GM21381 (cell line): ENCODE measurements at regions not wholly inside any gene's neighbourhood (a gene's known extent, or its start where the extent isn't known, plus 50 kb on each side); places are given as distances from the start of the nearest gene placed in this dataset.

Source experiments
- ATAC-seq: cut with Tn5 transposase; IDR thresholded peaks from one replicate; pipeline ENCODE4 v1.9.1; 2021; ENCODE audit warnings: mild to moderate bottlenecking, moderate library complexity; ENCODE audit not compliant: unreplicated experiment

- no peak for ATAC-seq
Observed at GRCh38 chr2:217329023-217329431, 469.2 kb upstream of the TNP1 start.

DNA sequence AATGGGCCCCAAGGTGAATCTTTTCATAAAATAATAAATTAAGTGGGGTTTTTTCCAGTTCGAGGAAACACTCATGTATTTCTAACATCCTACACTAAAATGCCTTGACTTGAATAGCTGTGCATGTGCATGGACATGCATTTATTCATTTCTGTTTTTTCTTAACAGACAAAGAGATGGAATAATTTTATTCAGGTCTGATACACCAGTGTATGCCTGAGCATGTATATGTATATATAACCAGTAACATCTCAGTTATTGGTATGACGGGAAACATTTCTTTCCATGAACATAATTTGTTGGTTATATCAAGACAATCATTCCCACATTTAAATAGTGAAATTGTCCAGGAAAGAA is 468.7 kb upstream of the TNP1 start:
- no peak for ATAC-seq

- ATAC-seq, result no peak
Observed at GRCh38 chr2:217327953-217328621, 468.2 kb upstream of the TNP1 start.

- no peak for ATAC-seq
Observed at GRCh38 chr2:217326238-217327022, 466.6 kb upstream of the TNP1 start.

GRCh38 chr2:217325816-217326215 is 466.0 kb upstream of the TNP1 start:
- no peak for ATAC-seq

DNA sequence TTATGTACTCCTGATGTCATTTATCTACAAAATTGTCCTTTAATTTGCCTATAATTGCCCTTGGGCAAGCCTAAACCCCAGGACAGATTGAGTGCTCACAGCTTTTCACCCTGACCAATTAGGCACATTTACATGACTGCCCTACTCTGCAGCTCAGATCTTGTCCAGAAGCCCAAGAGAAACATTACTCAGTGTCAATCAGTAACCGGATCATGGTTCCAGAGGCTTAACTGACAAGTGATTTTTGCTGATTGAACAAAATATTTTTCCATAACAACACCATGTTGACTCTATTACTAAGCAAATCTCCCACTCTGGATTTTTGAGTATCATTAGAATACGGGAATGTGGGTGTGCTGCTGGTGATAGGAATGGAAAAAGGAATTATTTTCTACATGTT is 465.4 kb upstream of the TNP1 start:
- no peak for ATAC-seq

DNA sequence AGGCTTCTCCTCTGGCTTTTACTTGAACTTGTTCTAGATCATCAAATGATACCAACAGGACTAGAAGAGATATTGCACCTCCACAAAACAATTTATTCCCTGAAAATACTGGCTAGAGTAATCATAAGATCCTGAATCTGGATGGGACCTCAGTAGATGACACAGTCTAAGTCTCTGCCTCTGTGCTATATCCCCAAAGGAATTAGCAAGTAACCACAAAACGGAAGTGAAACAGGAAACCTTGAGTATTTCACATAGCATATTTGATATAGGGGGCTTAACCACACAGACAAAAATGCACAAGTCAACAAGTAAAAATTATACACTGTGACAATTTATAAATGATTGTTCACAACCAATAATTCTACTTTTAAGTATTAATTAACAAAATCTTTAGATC is 456.9 kb upstream of the TNP1 start:
- peak; percentile 78 for ATAC-seq

- ATAC-seq, result no peak
Observed at GRCh38 chr2:217314021-217314460, 454.2 kb upstream of the TNP1 start.

- ATAC-seq, result no peak
Observed at GRCh38 chr2:217313386-217313785, 453.5 kb upstream of the TNP1 start.

DNA sequence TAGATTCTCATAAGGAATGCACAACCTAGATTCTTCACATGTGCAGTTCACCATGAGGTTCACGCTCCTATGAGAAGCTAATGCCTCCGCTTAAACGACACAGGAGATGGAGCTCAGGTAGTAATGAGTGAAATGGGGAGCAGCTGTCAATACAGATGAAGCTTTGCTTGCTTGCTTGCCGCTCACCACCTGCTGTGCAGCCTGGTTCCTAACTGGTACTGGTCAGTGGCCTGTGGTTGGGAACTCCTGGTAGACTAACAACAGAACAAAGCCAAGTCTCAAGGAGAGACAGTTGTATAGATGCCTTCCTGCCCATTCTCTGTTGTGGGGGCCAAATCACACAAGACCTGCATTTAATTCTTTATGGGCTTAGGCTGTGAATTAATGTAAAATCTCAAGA is 449.2 kb upstream of the TNP1 start:
- no peak for ATAC-seq

DNA sequence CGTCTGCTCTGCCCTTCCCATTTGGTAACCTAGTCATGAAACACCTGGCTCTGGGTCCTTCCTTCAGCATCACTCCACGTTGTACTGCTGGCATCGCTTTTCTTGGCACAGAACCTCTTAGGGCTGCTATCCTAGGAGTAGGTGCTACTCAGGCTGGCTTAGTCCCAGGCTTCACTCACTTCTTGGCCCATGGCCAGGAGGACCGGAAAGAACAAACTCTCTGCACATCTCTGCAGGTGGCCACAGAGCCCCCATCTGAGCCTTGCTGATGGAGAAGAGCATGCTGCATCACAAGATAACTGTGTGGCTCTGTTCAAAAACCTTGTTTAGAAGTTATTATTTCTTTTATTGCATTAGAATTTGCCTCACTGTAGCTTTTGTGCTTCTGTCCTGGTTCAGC is 447.2 kb upstream of the TNP1 start:
- no peak for ATAC-seq

DNA sequence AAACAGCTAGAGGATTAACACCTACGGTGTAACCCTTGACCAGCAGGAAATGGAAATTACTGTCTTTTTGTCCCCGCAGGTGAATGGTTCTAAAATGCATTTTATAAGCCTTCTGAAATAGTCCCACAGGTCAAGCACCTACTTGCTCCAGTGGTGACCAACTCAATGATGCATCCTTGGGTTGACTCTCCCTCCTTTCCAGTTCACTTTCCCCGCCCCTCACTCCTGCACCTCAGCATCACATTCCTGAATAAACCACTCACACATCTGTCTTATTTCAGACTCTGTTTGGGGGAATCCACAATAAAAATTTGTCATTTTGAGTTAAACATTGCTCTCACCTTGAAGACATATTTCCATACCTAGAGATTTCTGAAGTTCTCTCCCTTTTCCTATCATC is 446.0 kb upstream of the TNP1 start:
- no peak for ATAC-seq

GRCh38 chr2:217304582-217304981 is 444.7 kb upstream of the TNP1 start:
- no peak for ATAC-seq

GRCh38 chr2:217302856-217303255 is 443.0 kb upstream of the TNP1 start:
- ATAC-seq, result no peak

- no peak for ATAC-seq
Observed at GRCh38 chr2:217301142-217301925, 441.5 kb upstream of the TNP1 start.

GRCh38 chr2:217299590-217299989 is 439.7 kb upstream of the TNP1 start:
- ATAC-seq, result no peak

- ATAC-seq, result no peak
Observed at GRCh38 chr2:217297096-217297495, 437.2 kb upstream of the TNP1 start.

- ATAC-seq, result no peak
Observed at GRCh38 chr2:217294818-217295217, 435.0 kb upstream of the TNP1 start.

DNA sequence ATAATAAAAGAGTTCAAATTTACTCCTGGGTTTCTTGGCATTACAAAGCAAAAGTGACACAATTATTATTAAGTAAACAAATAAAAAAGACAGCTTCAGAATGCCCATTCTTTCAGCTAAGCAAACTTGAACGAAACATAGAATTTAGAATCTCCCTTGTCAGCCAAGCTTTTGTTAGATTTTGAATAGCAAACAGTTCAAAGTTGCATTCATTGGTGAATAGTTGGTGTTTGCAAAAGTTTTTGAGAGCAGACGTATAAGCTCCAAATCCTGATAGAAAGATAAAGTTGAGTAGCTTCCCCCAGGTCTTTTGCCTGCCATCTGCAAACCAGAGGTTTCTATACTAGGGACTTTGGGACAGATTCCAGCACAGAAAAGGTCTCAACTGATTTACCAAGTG is 434.3 kb upstream of the TNP1 start:
- ATAC-seq, result no peak

DNA sequence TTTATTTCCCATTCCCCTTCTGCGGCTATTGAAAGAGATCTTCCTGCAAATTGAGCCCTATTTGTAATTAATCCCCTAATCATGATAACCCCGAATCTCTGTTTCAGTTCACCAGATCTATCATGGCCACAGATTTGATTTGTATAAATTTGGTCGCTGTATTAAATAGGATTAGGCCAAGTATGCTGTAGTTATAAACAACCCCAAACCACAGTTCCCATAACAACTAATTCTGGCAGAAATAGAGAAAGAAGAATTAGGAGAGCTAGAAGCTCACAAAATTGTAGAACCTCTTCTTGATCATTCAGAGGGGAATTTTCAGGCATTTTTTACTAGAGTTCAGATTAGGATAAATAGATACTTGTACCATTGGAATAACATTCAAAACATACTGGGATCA is 433.7 kb upstream of the TNP1 start:
- no peak for ATAC-seq

- ATAC-seq, result no peak
Observed at GRCh38 chr2:217293046-217293445, 433.2 kb upstream of the TNP1 start.

DNA sequence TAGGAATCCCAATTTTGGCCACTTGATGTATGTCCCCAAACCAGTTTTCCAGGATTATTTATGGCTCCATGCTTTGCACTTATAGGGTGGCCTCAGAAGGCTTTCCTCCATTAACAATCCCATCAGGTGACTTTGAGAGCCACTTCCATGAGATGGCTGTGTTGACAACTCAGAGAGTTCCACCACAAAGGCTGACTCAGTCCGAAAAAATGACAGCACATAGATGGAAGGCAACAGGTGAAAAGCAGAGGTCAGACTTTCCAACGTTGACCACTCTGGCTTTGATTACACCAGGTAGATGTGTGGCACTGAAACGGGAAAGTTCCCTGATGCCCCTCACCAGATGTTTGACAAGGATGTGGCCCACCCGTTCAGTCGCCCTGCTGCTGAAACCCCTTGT is 431.4 kb upstream of the TNP1 start:
- ATAC-seq, result no peak
